Astrocyte of the cerebellum (primary cell): ENCODE measurements at regions not wholly inside any gene's neighbourhood (a gene's known extent, or its start where the extent isn't known, plus 50 kb on each side); places are given as distances from the start of the nearest gene placed in this dataset.
"Not testable (repeated sequence)": the region's sequence is repeated elsewhere in the genome, so short reads cannot be mapped to it uniquely, and the experiment has no call there.

Experiments used
- DNase-seq: peaks from one replicate; pipeline ENCODE4 v3.0.0-alpha.2; 2011; ENCODE audit warnings: low read depth
- H3K4me3 ChIP-seq: 2 replicates; pipeline ENCODE4 v1.5.1; 2011; ENCODE audit warnings: mild to moderate bottlenecking, low read depth, low read length, moderate library complexity
- CTCF ChIP-seq: IDR thresholded peaks from 2 replicates; pipeline ENCODE4 v1.5.1; 2012; ENCODE audit warnings: low read length, low read depth, moderate library complexity, mild to moderate bottlenecking; ENCODE audit errors: missing control alignments
- in situ Hi-C: cut with HindIII; loops from 2 replicates; pipeline ENCODE4 v1.10.0; 2017; ENCODE audit warnings: low sequenced_read_pairs

GRCh38 chrX:35221391-35221790 is 278.8 kb downstream of the FAM47B start:
- H3K4me3 ChIP-seq, in situ Hi-C loops, DNase-seq: not testable (repeated sequence)

GRCh38 chrX:35244088-35244741 is 301.6 kb downstream of the FAM47B start:
- DNase-seq, result no peak
- in situ Hi-C loops, result no loop called here
- no peak for TF ChIP-seq CTCF
- H3K4me3 ChIP-seq, result no peak overlapping the region

DNA sequence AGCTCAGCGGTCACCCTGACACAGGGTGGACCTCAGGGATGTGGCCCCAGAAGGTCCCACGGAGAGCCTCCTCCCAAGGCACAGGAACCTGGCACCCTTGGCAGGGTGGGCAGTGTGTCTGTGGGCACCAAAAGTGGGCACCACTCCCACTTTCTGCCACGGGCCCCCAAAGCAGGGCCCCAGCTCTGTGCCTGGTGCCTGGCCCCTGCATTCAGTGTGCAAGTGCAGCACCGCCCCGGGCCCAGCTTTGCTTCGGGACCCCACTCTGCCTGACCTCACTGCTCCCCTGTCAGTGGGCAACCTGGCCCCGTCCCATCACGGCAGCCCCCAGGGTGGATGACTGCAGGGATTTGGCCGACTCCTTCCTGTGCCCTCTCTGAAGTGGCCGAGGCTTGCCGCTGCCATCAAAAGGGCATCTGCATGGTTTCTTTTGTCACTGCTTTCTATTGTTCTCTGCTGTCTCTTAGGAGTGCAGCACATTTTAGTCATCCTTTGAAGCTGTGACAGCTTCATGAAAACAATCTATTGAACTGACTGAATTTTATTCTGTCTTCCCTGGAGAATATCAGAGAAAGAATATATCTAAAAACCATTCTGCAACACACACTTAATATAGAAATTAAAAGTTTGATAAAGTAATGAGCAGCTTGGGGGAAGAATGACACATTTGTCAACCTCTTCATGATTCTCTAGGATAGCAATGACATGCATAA is 302.4 kb downstream of the FAM47B start:
- TF ChIP-seq CTCF, result no peak
- in situ Hi-C loops, result no loop called here
- no peak for DNase-seq
- H3K4me3 ChIP-seq, result no peak overlapping the region

DNA sequence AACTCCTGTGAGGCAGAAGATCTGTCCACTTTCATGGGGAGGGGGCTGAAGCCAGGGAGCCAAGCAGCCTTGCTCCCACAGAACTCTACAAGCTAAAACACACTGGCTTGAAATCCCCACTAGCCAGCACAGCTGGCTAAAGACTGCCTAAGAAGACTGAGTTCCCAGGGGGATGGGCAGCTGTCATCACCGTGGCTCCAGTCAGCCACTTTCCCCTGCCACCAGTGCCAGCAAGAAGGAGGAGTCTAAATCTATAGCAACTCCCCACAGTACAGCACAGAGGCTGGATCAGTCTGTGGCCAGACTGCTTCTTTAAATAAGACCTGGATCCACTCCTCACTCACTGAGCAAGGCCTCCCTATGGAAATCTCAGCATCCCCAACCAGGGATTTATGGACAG is 308.6 kb downstream of the FAM47B start:
- no peak for TF ChIP-seq CTCF
- DNase-seq, result no peak

GRCh38 chrX:35276115-35276514 is 333.5 kb downstream of the FAM47B start:
- no peak for DNase-seq
- no peak for TF ChIP-seq CTCF
- H3K4me3 ChIP-seq, result no peak overlapping the region
- in situ Hi-C loops, result no loop called here

More for the DNA sequence above, 308.6 kb downstream of the FAM47B start:
- no peak overlapping the region for H3K4me3 ChIP-seq
- in situ Hi-C loops, result no loop called here

DNA sequence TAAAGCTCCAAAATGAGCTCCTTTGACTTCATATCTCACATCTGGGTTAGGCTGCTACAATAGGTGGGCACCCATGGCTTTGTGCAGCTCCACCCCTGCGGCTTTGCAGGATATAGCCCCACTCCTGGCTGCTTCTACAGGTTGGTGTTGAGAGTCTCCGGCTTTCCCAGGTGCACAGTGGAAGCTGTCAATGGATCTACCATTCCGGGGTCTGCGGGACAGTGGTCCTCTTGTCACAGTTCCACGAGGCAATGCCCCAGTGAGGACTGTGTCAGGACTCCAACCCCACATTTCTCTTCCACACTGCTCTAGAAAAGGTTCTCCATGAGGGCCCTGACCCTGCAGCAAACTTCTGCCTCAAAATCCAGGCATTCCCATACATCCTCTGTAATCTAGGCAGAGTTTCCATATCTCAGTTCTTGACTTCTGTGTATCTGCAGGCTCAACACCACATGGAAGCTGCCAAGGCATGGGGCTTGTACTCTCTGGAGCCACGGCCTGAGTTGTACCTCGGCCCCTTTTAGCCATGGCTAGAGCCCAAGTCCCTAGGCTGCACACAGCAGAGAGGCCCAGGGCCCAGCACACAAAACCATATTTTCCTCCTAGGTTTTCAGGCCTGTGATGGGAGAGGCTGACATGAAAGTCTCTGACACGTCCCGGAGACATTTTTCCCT is 342.8 kb downstream of the FAM47B start:
- in situ Hi-C loops, result no loop called here
- DNase-seq, result no peak
- TF ChIP-seq CTCF, result no peak
- no peak overlapping the region for H3K4me3 ChIP-seq

- in situ Hi-C loops, result no loop called here
- H3K4me3 ChIP-seq, result no peak overlapping the region
- no peak for TF ChIP-seq CTCF
- DNase-seq, result no peak
Measured at GRCh38 chrX:35288657-35289056, 346.1 kb downstream of the FAM47B start.
